GM12872 (cell line): ENCODE measurements at regions not wholly inside any gene's neighbourhood (a gene's known extent, or its start where the extent isn't known, plus 50 kb on each side); places are given as distances from the start of the nearest gene placed in this dataset.

Source experiments
- CTCF ChIP-seq: IDR thresholded peaks from 3 replicates; pipeline ENCODE4 v1.5.1; 2011; ENCODE audit warnings: low read depth, mild to moderate bottlenecking, low read length, moderate library complexity; ENCODE audit not compliant: insufficient read depth

- no peak for TF ChIP-seq CTCF
Observed at GRCh38 chr10:20986049-20986448, 88.9 kb upstream of the NEBL start.

GRCh38 chr10:20984662-20985061 is 87.6 kb upstream of the NEBL start:
- no peak for TF ChIP-seq CTCF

- no peak for TF ChIP-seq CTCF
Observed at GRCh38 chr10:20981419-20981953, 84.4 kb upstream of the NEBL start.

- no peak for TF ChIP-seq CTCF
Observed at GRCh38 chr10:20978617-20979016, 81.5 kb upstream of the NEBL start.

GRCh38 chr10:20977300-20977699 is 80.2 kb upstream of the NEBL start:
- no peak for TF ChIP-seq CTCF

GRCh38 chr10:20976891-20977290 is 79.8 kb upstream of the NEBL start:
- TF ChIP-seq CTCF, result no peak

- TF ChIP-seq CTCF, result no peak
Observed at GRCh38 chr10:20976390-20976789, 79.3 kb upstream of the NEBL start.
